HG03575 (cell line): ENCODE measurements at regions not wholly inside any gene's neighbourhood (a gene's known extent, or its start where the extent isn't known, plus 50 kb on each side); places are given as distances from the start of the nearest gene placed in this dataset.
"Not testable (repeated sequence)": the region's sequence is repeated elsewhere in the genome, so short reads cannot be mapped to it uniquely, and the experiment has no call there.

ENCODE experiments used
- ATAC-seq: cut with Tn5 transposase; IDR thresholded peaks from one replicate; pipeline ENCODE4 v1.9.1; 2021; ENCODE audit not compliant: unreplicated experiment, insufficient number of reproducible peaks, low FRiP score; ENCODE audit errors: extremely low read depth

GRCh38 chr5:162209005-162209605 is 141.5 kb downstream of the GABRG2 start:
- ATAC-seq = peak; percentile 91

GRCh38 chr5:162214551-162214950 is 147.0 kb downstream of the GABRG2 start:
- no peak for ATAC-seq

- ATAC-seq = no peak
Observed at GRCh38 chr5:162217037-162217436, 149.5 kb downstream of the GABRG2 start.

GRCh38 chr5:162221910-162222309 is 154.3 kb downstream of the GABRG2 start:
- no peak for ATAC-seq

- ATAC-seq = no peak
Observed at GRCh38 chr5:162227075-162227474, 159.5 kb downstream of the GABRG2 start.

- ATAC-seq = no peak
Observed at GRCh38 chr5:162230348-162230747, 162.8 kb downstream of the GABRG2 start.

GRCh38 chr5:162231522-162231921 is 163.9 kb downstream of the GABRG2 start:
- ATAC-seq = no peak

GRCh38 chr5:162240734-162241133 is 173.2 kb downstream of the GABRG2 start:
- ATAC-seq = no peak

- no peak for ATAC-seq
Observed at GRCh38 chr5:162242416-162242815, 174.8 kb downstream of the GABRG2 start.

GRCh38 chr5:162243651-162244050 is 176.1 kb downstream of the GABRG2 start:
- no peak for ATAC-seq

GRCh38 chr5:162248107-162248713 is 180.6 kb downstream of the GABRG2 start:
- ATAC-seq = no peak

- no peak for ATAC-seq
Observed at GRCh38 chr5:162256711-162257110, 189.1 kb downstream of the GABRG2 start.

- no peak for ATAC-seq
Observed at GRCh38 chr5:162268694-162269481, 201.3 kb downstream of the GABRG2 start.

- no peak for ATAC-seq
Observed at GRCh38 chr5:162272417-162272816, 204.8 kb downstream of the GABRG2 start.

- no peak for ATAC-seq
Observed at GRCh38 chr5:162274679-162275078, 207.1 kb downstream of the GABRG2 start.

GRCh38 chr5:162275387-162275786 is 207.8 kb downstream of the GABRG2 start:
- not testable (repeated sequence) for ATAC-seq

- ATAC-seq = no peak
Observed at GRCh38 chr5:162282191-162282590, 214.6 kb downstream of the GABRG2 start.

- no peak for ATAC-seq
Observed at GRCh38 chr5:162283609-162284008, 216.0 kb downstream of the GABRG2 start.

GRCh38 chr5:162288647-162289296 is 221.2 kb downstream of the GABRG2 start:
- ATAC-seq = peak; percentile 50

GRCh38 chr5:162289489-162289888 is 221.9 kb downstream of the GABRG2 start:
- ATAC-seq = no peak
